Fibroblast of skin of right biceps (primary cell): ENCODE measurements at regions not wholly inside any gene's neighbourhood (a gene's known extent, or its start where the extent isn't known, plus 50 kb on each side); places are given as distances from the start of the nearest gene placed in this dataset.
"Not testable (repeated sequence)": the region's sequence is repeated elsewhere in the genome, so short reads cannot be mapped to it uniquely, and the experiment has no call there.

ENCODE experiments used
- DNase-seq: peaks from one replicate; pipeline ENCODE4 v3.0.0-alpha.2; 2013

GRCh38 chr6:154639196-154639595 is 94.0 kb upstream of the SCAF8 start:
- not testable (repeated sequence) for DNase-seq

GRCh38 chr6:154648188-154648887 is 84.9 kb upstream of the SCAF8 start:
- DNase-seq: no peak

- DNase-seq: no peak
Observed at GRCh38 chr6:154648888-154649205, 84.4 kb upstream of the SCAF8 start.

- no peak for DNase-seq
Observed at GRCh38 chr6:154649721-154650120, 83.5 kb upstream of the SCAF8 start.

GRCh38 chr6:154650351-154650750 is 82.9 kb upstream of the SCAF8 start:
- DNase-seq: no peak

DNA sequence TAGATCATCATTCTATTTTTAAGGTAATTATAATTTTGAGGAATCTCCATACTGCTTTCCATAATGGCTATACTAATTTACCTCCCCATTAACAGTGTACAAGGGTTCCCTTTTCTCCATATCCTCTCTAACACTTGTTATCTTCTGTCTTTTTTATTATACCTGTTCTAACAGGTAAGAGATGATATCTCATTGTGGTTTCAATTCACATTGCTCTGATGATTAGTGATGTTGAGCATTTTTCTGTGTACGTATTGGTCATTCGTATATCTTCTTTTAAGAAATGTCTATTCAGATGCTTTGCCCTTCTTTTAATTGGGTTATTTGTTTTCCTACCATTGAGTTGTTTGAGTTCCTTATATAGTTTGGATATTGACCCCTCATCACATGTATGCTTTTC is 81.6 kb upstream of the SCAF8 start:
- no peak for DNase-seq

- peak; percentile 38 for DNase-seq
Observed at GRCh38 chr6:154653385-154653784, 79.8 kb upstream of the SCAF8 start.

- peak; percentile 81 for DNase-seq
Observed at GRCh38 chr6:154653853-154654252, 79.4 kb upstream of the SCAF8 start.

DNA sequence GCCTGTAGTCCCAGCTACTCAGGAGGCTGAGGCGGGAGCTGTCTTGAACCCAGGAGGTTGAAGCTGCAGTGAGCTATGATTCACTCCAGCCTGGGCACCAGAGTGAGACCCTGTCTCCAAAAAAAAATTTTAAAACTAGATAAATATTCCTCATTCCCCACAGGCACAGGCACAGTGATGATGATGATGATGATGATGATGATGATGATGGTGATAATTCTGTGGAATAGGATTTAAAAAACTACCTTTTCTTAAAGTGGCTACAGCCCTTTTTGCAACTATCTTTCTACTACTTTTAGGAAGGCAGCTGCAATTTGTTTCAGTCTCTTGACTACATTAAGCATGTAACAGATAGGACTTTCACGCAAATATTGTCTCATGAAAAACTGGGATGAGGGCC is 76.6 kb upstream of the SCAF8 start:
- no peak for DNase-seq

DNA sequence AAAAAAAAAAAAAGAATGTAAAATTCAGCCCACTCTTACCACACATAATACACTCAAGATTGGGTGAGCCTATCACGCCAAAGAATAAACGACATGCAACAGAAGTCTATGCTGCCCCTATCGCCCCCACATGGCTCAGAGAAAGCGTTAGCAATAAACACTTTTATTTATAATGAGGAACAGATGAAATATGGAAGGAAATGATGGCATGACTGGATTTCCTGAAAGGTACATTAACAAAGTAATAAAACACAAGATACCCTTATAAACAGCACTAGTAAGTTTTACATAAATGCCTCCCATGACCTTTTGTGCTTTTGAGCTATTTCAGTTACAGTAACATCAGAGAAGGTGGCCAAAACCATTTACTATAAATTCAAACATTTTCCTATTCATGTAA is 71.4 kb upstream of the SCAF8 start:
- peak; percentile 12 for DNase-seq

GRCh38 chr6:154664287-154664686 is 68.9 kb upstream of the SCAF8 start:
- no peak for DNase-seq

GRCh38 chr6:154668156-154668555 is 65.1 kb upstream of the SCAF8 start:
- DNase-seq: no peak

DNA sequence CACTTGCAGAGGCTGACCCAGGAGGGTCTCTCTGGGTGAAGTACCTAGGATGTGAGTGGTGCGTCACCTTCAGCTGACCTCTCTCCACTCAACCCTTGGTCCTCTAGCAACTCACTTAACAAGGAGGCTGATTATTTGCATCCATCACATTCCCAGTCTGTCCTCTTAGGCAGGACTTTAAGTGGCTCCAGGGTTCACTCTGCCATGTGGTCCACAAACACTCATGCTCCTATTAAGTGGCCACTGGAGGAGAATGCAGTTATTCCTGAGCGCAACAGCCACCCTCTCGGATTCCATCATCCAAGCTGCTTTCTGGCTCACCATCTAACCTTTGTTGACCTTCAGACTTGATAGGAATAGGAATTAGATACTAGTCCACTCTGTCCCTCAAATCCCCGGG is 61.1 kb upstream of the SCAF8 start:
- DNase-seq: no peak

DNA sequence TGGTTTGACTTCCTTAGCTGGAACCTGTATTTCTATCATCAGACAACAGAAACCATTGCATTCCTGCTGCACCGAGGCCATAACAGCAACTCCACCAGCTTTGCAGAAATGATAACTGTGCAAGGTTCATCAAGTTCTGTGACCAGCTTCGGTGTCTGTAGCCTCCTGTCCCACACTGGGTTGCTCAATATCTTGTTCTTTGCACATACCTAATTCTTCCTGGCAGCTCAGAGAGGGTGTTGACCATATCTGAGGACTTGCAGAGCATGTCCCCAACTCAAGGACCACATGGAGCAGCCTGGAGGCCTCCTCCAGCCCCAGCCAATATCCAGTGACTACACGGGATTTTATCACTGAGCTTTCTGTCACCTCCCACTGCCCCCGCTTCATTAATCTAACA is 59.3 kb upstream of the SCAF8 start:
- no peak for DNase-seq

DNA sequence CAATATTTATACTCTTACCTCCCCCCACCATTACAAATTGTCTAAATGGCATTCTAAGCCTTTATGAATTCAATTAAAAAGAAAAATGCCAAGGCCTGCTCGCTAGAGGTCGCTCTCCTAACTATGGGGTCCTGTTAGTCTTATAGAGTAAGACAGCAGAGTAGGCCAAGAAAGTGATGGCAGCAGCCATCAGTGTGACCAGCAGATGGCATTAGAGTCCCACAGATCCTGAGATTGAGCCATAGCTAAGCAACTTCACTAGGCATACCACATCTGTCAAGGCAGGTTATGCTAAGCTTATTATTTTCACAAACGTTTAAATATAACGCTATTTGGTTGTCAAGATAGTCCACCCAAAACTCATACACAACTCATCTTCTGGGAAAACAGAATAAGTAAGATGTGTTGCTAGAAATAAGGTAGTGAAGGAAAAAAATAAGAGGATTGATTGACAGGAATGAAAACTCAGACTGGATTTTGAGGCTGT is 57.6 kb upstream of the SCAF8 start:
- DNase-seq: peak; percentile 92

- no peak for DNase-seq
Observed at GRCh38 chr6:154682633-154683125, 50.5 kb upstream of the SCAF8 start.
